ENCODE measurements at regions not wholly inside any gene's neighbourhood (a gene's known extent, or its start where the extent isn't known, plus 50 kb on each side); places are given as distances from the start of the nearest gene placed in this dataset.
"Not testable (repeated sequence)": the region's sequence is repeated elsewhere in the genome, so short reads cannot be mapped to it uniquely, and the experiment has no call there.

GRCh38 chr4:118505491-118505890 is 152.7 kb upstream of the PRSS12 start:
- not testable (repeated sequence) for H3K4me1 ChIP-seq (ENCODE audit: control insufficient read depth, low read depth, low read length); H3K27me3 ChIP-seq (ENCODE audit: control insufficient read depth, insufficient read depth, low read length); H3K27ac ChIP-seq (ENCODE audit: low read length); H3K9me3 ChIP-seq (ENCODE audit: control insufficient read depth, low read depth, low read length); H3K36me3 ChIP-seq (ENCODE audit: control insufficient read depth, low read depth, low read length); H3K4me3 ChIP-seq (ENCODE audit: low read length); H3K9ac ChIP-seq (ENCODE audit: low read length)

DNA sequence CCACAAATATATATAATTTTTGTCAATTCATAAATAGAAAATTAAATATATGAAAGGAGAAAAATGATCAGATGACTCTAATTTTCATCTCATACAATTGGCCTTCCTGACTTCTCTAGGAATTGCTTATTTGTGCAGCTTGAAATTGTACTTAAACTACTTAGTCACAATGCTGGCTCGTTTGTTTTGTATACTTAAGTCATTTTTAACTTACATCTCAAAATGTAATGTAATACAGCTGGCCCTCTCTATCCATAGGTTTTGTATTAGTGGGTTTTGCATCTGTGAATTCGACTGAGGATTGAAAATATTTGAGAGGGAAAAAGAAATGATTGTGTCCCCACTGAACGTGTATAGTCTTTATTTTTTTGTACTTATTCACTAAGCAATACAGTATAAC is 160.1 kb upstream of the PRSS12 start:
- H3K27ac ChIP-seq (ENCODE audit: low read length); H3K9ac ChIP-seq (ENCODE audit: low read length); H3K36me3 ChIP-seq (ENCODE audit: control insufficient read depth, low read depth, low read length); H3K27me3 ChIP-seq (ENCODE audit: control insufficient read depth, insufficient read depth, low read length); H3K4me3 ChIP-seq (ENCODE audit: low read length); H3K4me1 ChIP-seq (ENCODE audit: control insufficient read depth, low read depth, low read length); H3K9me3 ChIP-seq (ENCODE audit: control insufficient read depth, low read depth, low read length): not testable (repeated sequence)

DNA sequence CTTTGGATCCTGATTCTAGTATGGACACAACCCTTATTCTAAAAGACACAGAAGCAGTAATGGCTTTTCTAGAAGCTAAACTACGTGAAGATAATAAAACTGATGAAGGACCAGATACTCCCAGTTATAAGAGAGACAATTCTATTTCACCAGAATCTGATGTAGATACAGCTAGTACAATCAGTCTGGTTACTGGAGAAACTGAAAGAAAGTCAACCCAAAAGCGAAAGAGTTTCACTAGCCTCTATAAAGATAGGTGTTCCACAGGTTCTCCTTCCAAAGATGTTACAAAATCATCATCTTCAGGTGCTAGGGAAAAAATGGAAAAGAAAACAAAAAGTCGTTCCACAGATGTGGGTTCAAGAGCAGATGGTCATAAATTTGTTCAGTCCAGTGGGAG is 161.5 kb upstream of the PRSS12 start:
- H3K9ac ChIP-seq (ENCODE audit: low read length); H3K36me3 ChIP-seq (ENCODE audit: control insufficient read depth, low read depth, low read length); H3K4me3 ChIP-seq (ENCODE audit: low read length); H3K4me1 ChIP-seq (ENCODE audit: control insufficient read depth, low read depth, low read length); H3K27ac ChIP-seq (ENCODE audit: low read length); H3K27me3 ChIP-seq (ENCODE audit: control insufficient read depth, insufficient read depth, low read length); H3K9me3 ChIP-seq (ENCODE audit: control insufficient read depth, low read depth, low read length): not testable (repeated sequence)

- not testable (repeated sequence) for H3K27ac ChIP-seq (ENCODE audit: low read length); H3K9me3 ChIP-seq (ENCODE audit: control insufficient read depth, low read depth, low read length); H3K4me1 ChIP-seq (ENCODE audit: control insufficient read depth, low read depth, low read length)
These were observed 163.3 kb upstream of the PRSS12 start for GRCh38 chr4:118516107-118516506.

GRCh38 chr4:118530107-118530506 is 155.1 kb upstream of the METTL14 start:
- not testable (repeated sequence) for H3K36me3 ChIP-seq (ENCODE audit: control insufficient read depth, low read depth, low read length); H3K9ac ChIP-seq (ENCODE audit: low read length); H3K27ac ChIP-seq (ENCODE audit: low read length); H3K4me1 ChIP-seq (ENCODE audit: control insufficient read depth, low read depth, low read length); H3K4me3 ChIP-seq (ENCODE audit: low read length); H3K27me3 ChIP-seq (ENCODE audit: control insufficient read depth, insufficient read depth, low read length); H3K9me3 ChIP-seq (ENCODE audit: control insufficient read depth, low read depth, low read length)

More at GRCh38 chr4:118516107-118516506, 163.3 kb upstream of the PRSS12 start:
- not testable (repeated sequence) for H3K27me3 ChIP-seq (ENCODE audit: control insufficient read depth, insufficient read depth, low read length); H3K4me3 ChIP-seq (ENCODE audit: low read length); H3K9ac ChIP-seq (ENCODE audit: low read length); H3K36me3 ChIP-seq (ENCODE audit: control insufficient read depth, low read depth, low read length)

DNA sequence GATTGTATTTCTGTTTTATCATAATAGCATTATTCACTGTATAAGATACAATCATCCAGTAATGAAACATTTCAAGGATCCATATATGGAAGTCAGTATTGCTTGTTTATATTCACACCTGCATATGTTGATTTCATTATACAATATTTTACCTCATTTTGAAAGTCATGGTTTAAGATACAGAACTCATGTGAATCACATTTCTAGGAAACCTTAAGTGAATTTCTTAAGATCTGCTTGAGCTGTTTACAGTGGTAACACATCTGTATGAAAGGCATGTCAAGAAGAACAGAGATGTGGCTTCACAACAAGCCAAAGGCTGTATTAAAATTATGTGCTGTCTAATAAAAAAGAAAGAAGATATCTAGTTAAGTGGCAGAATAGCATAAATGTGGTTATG is 153.2 kb upstream of the METTL14 start:
- not testable (repeated sequence) for H3K4me3 ChIP-seq (ENCODE audit: low read length); H3K9ac ChIP-seq (ENCODE audit: low read length); H3K4me1 ChIP-seq (ENCODE audit: control insufficient read depth, low read depth, low read length); H3K27me3 ChIP-seq (ENCODE audit: control insufficient read depth, insufficient read depth, low read length); H3K9me3 ChIP-seq (ENCODE audit: control insufficient read depth, low read depth, low read length); H3K36me3 ChIP-seq (ENCODE audit: control insufficient read depth, low read depth, low read length); H3K27ac ChIP-seq (ENCODE audit: low read length)

DNA sequence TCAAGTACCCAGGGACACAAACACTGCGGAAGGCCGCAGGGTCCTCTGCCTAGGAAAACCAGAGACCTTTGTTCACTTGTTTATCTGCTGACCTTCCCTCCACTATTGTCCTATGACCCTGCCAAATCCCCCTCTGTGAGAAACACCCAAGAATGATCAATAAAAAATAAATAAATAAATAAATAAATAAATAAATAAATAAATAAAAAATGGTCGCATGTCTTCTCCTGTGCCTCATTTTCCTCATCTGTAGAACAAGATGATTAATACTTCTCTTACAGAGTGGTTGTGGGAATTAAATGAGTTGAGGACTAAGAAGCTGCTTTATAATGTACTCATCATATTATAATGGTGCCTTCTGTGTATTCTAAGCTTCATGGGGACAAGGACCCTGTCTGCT is 149.4 kb upstream of the METTL14 start:
- H3K4me3 ChIP-seq (ENCODE audit: low read length); H3K9ac ChIP-seq (ENCODE audit: low read length); H3K27ac ChIP-seq (ENCODE audit: low read length); H3K4me1 ChIP-seq (ENCODE audit: control insufficient read depth, low read depth, low read length); H3K9me3 ChIP-seq (ENCODE audit: control insufficient read depth, low read depth, low read length); H3K36me3 ChIP-seq (ENCODE audit: control insufficient read depth, low read depth, low read length); H3K27me3 ChIP-seq (ENCODE audit: control insufficient read depth, insufficient read depth, low read length): not testable (repeated sequence)

DNA sequence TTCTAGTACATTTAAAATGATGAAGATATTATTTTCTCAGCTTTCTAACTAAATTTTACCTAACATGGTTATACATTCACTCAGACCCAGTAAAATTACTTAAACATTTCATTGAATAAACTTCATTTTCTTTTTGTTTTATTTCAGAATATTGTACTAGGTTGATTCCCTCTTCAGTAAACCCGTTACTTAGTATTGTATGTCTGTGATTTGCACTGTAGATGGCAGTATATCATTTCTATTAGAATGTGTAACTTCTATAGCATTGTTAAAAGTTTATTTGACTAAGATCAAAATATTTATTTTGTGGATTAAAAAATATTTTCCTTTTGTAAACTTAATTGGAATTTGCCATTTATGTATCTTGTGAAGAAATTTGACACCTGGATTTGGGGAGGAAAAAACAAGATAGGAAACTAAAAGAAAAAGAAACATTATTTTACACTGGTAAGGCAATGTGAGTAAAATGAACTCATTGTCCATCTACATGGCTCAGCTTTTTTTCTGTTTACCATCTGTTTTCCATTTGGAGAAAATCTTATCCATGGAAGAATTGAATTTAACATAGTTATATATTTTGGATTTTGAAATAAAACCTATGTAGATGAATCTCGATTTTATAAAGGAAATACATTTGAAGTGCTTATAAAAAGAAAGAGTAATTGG is 145.6 kb upstream of the METTL14 start:
- not testable (repeated sequence) for H3K27me3 ChIP-seq (ENCODE audit: control insufficient read depth, insufficient read depth, low read length); H3K27ac ChIP-seq (ENCODE audit: low read length); H3K4me1 ChIP-seq (ENCODE audit: control insufficient read depth, low read depth, low read length); H3K9me3 ChIP-seq (ENCODE audit: control insufficient read depth, low read depth, low read length); H3K4me3 ChIP-seq (ENCODE audit: low read length); H3K9ac ChIP-seq (ENCODE audit: low read length); H3K36me3 ChIP-seq (ENCODE audit: control insufficient read depth, low read depth, low read length)

GRCh38 chr4:118556576-118556975 is 128.6 kb upstream of the METTL14 start:
- H3K9me3 ChIP-seq (ENCODE audit: control insufficient read depth, low read depth, low read length); H3K4me1 ChIP-seq (ENCODE audit: control insufficient read depth, low read depth, low read length); H3K27ac ChIP-seq (ENCODE audit: low read length); H3K4me3 ChIP-seq (ENCODE audit: low read length); H3K9ac ChIP-seq (ENCODE audit: low read length); H3K36me3 ChIP-seq (ENCODE audit: control insufficient read depth, low read depth, low read length); H3K27me3 ChIP-seq (ENCODE audit: control insufficient read depth, insufficient read depth, low read length): not testable (repeated sequence)

DNA sequence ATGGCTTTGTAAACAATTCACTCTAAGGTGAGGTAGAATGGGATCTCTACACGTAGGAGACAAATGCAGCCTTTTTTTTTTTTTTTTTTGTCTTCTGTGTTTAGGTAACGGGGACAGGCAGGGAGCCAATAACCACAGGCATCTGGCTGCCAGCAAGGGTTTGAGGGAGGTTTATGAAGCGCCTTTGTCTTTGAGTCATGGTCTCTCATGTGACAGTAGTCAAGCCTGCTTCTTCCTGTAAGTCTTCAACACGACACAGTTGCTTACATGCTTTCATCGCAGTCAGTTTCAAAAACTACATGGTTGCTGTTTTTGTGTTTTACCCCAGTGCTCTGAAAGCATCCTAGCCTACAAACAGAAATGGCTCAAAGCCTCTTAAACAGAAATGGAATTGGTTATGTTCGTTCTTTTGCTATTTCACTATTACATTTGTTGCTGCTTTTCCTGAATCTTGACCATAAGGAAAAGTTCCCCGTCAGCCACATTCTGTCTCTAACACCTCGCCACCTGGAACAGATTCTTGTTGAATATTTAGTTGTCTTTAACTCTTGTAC is 127.8 kb upstream of the METTL14 start:
- Histone ChIP-seq H3K9ac (ENCODE audit: low read length) (no peak overlapping the region), H3K9me3 (ENCODE audit: control insufficient read depth, low read depth, low read length) (no peaks in the 10 kb centered on the region), H3K27ac (ENCODE audit: low read length) (no peak overlapping the region), H3K27me3 (ENCODE audit: control insufficient read depth, insufficient read depth, low read length) (no peaks in the 10 kb centered on the region), H3K4me3 (ENCODE audit: low read length) (no peak overlapping the region), H3K36me3 (ENCODE audit: control insufficient read depth, low read depth, low read length) (no peaks in the 10 kb centered on the region), H3K4me1 (ENCODE audit: control insufficient read depth, low read depth, low read length) (no peaks in the 10 kb centered on the region)

DNA sequence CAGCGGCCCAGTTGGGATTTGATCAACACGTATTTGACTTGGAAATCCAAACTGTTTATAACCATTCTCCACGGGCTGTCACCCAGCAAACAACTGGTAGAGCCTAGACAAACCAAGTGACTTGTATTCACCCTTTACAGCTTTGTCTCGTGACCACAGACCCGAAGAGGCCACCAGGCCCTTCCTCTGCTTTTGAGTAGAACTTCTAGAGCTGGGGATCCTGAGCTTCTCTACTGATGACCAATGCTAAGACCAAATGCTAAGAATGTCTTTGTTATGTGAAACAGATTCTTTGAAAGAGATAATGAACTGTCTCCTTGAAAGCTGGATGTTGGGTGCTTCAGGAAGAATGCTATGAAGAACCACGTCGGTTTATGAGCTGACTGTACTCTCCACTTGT is 127.0 kb upstream of the METTL14 start:
- not testable (repeated sequence) for H3K4me3 ChIP-seq (ENCODE audit: low read length); H3K9ac ChIP-seq (ENCODE audit: low read length); H3K36me3 ChIP-seq (ENCODE audit: control insufficient read depth, low read depth, low read length); H3K27ac ChIP-seq (ENCODE audit: low read length); H3K4me1 ChIP-seq (ENCODE audit: control insufficient read depth, low read depth, low read length); H3K9me3 ChIP-seq (ENCODE audit: control insufficient read depth, low read depth, low read length); H3K27me3 ChIP-seq (ENCODE audit: control insufficient read depth, insufficient read depth, low read length)

- H3K9ac ChIP-seq (ENCODE audit: low read length); H3K4me1 ChIP-seq (ENCODE audit: control insufficient read depth, low read depth, low read length); H3K27ac ChIP-seq (ENCODE audit: low read length); H3K9me3 ChIP-seq (ENCODE audit: control insufficient read depth, low read depth, low read length); H3K36me3 ChIP-seq (ENCODE audit: control insufficient read depth, low read depth, low read length); H3K4me3 ChIP-seq (ENCODE audit: low read length); H3K27me3 ChIP-seq (ENCODE audit: control insufficient read depth, insufficient read depth, low read length): not testable (repeated sequence)
These were observed 123.6 kb upstream of the METTL14 start for GRCh38 chr4:118561559-118561958.

Measured in iPS-18a (cell line).